IPS DF 4.7 (cell line): ENCODE measurements at regions not wholly inside any gene's neighbourhood (a gene's known extent, or its start where the extent isn't known, plus 50 kb on each side); places are given as distances from the start of the nearest gene placed in this dataset.

ENCODE experiments used
- DNase-seq: peaks from one replicate; pipeline ENCODE4 v3.0.0-alpha.2; 2013; ENCODE audit warnings: low spot score; ENCODE audit errors: extremely low read depth

DNA sequence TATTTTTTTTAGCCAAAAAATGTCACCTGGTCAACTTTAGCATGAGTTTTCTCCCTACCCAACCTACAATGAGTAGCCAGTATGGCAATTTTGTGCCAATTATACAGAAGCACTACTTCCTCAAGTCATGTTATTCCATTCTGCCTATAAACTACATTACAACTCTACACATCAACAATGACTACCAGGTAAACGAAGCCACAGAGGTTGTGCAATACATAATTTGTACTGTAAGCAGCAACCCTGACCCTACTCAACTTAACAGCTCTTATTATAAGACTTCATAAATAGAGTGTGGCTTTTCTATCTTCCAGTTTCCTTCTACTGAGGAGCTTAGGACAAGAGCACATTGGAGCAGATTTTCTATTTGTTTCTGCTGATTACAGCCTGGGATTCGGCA, 160.5 kb downstream of the HS3ST1 start:
- no peak for DNase-seq

- no peak for DNase-seq
Measured at GRCh38 chr4:11264841-11265240, 163.9 kb downstream of the HS3ST1 start.

- DNase-seq = no peak
Measured at GRCh38 chr4:11264346-11264745, 164.3 kb downstream of the HS3ST1 start.

DNA sequence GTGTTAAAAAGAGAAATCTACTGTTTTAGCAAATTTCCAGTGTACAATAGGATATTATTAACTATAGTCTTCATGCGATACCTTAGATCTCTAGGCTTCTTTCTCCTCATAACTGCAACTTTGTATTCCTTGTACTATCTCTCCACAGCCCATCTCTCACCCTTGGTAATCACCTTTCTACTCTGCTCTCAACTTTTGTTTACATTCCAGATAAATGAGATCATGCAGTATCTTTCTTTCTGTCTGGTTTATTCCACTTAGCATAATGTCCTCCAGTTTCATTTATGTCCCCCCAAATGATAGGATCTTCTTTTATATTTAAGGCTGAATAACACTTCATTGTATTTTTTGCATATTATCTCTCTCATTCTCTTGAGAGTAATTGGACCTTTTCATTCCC, 165.5 kb downstream of the HS3ST1 start:
- no peak for DNase-seq

GRCh38 chr4:11261066-11261850, 167.4 kb downstream of the HS3ST1 start:
- DNase-seq = no peak

GRCh38 chr4:11259837-11260236, 168.9 kb downstream of the HS3ST1 start:
- no peak for DNase-seq

GRCh38 chr4:11252149-11252548, 176.5 kb downstream of the HS3ST1 start:
- no peak for DNase-seq

- no peak for DNase-seq
Measured at GRCh38 chr4:11250510-11250909, 178.2 kb downstream of the HS3ST1 start.

DNA sequence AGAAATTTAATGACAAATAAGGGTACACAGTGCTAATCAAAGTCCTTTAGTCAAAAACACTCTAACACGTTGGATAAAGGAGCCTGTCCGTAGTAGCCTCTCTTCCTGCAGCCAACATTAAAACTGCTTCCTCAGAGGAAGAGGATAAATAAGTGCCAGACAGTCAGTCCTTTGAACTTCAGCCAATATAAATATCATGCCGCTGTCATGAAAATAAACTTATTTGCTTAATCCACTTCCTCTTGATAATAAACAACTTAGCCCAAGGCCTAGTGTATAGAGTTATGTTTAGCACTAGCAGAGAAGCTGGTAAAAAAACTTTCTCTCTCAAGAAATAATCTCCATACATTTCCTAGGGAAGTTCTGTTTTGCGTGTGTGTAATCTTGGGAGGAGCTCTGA, 196.7 kb downstream of the HS3ST1 start:
- DNase-seq = no peak

DNA sequence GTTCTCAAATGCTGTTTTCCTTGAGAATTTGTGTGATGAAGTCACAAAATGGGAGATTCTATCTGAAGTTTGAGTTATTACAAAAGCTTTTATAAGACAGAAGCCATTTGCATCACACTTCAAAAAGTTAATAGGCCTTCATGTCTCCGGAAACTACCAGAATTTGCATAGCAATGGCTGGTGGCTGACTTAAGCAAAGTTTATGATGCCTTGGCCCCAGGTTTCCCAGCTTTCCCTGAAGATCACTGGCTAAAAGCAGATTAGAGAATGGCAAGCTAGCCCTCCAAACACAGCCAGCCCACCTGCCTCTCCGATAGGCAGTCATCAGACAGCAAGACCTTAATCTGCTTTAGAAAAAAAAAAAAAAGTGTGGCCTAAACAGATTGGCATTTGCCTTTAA, 197.8 kb downstream of the HS3ST1 start:
- DNase-seq = no peak

- no peak for DNase-seq
Measured at GRCh38 chr4:11228530-11228929, 200.2 kb downstream of the HS3ST1 start.

DNA sequence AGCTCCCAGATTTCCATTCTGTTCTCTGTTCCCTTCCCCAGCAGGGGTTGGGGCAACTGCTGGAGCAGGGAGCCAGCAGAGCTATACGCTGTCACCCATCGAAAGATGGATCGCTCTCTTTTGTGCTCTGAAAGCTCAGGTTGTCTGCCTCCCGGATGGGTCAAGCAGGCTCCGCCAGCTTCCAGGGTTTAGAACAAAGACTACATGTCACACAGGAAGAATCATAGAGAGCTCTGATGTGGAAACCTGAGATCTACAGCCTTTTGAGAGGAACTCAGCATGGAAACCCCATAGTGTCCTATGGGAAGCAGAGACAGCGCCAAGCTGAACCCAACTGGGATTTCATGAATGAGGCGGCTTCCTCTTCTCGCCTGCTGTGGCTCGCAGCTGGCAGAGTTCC, 205.4 kb downstream of the HS3ST1 start:
- DNase-seq = no peak

GRCh38 chr4:11218692-11219091, 210.0 kb downstream of the HS3ST1 start:
- no peak for DNase-seq

GRCh38 chr4:11216520-11216919, 212.2 kb downstream of the HS3ST1 start:
- no peak for DNase-seq

DNA sequence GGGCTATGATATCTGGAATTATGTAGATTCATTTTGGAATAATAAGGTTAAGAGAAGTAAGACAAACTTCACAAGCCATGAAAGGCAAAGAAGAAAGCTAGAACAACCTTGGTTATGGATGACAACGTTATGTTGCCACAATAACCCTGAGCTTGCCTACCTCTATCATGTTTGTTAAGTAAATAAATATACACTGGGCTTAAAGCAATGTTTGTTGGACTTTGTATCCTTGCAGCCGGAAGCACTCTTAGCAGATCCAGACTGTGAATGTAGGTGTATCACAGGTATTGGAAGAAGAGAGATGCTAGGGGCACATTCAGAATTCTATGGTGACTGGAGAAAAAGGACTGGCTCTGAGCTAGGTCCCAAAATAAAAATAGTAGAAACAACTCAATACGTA, 214.4 kb downstream of the HS3ST1 start:
- DNase-seq = no peak

- DNase-seq = no peak
Measured at GRCh38 chr4:11209826-11210225, 218.9 kb downstream of the HS3ST1 start.

DNA sequence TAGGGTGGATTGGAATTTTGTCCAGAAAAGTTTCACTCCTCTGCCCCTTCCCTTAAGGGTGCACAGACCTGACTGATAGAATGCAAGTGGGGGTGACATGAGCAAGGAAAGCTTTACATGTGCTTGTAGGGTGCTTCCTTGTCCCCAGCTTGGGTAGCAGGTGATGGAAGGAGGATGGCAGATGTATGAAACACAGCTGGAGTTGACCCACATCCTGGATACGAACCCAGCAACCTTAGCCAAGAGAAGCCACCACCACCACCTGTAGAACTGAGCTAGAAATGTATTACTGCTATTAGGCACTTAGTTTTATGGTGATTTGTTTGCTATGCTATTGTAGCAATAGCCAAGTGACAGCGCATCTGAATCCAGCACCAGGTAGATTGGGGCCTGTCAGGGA, 227.4 kb downstream of the HS3ST1 start:
- DNase-seq = no peak

GRCh38 chr4:11198516-11199305, 230.0 kb downstream of the HS3ST1 start:
- DNase-seq = no peak

GRCh38 chr4:11197631-11198341, 230.9 kb downstream of the HS3ST1 start:
- no peak for DNase-seq

DNA sequence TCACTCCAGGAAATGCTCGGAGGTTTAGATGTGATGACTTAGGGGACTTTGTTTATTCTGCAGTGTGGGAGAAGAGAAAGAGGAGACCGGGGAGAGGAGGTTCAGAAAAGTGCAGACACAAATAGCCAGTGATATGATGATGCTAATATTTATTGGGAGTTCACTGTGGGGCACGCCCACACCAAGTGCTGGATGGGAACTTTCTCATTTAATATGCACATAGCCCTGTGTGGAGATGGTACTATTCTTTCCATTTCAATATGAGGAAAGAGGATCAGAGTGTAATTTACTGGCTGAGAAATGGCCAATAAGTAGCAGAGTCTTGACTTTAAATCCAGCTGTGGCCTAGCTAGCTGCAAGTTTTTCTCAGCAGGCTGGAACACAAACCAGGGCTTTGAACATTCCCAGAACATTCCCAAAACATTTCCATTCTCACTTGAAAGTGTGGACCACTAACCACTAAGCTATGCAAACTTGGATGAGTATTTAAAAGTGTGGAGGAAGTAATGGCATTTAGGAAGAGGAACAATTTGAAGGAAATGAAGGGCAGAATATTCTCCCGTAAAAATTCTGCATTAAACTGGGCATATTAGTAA, 231.7 kb downstream of the HS3ST1 start:
- no peak for DNase-seq

- DNase-seq = no peak
Measured at GRCh38 chr4:11194431-11194830, 234.3 kb downstream of the HS3ST1 start.

DNA sequence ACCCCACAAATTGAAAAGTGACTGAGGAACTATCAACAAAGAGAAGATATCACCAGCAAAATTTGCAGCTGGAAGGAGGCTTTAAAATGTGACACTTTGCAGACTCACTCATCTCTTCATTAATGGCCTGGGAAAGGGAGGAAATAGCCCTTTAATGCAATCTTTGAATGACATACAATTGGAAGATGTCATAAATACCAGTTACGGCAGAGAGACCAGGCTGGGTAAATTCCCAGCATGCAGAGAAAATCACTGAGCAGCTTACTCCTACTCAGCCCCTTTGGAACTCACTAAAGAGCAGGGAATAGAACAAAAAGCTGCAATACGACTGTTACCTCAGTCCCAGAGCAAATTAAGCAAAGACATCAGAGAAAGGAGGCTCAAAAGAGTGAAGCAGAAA, 238.9 kb downstream of the HS3ST1 start:
- DNase-seq = no peak
